Epithelial cell of esophagus (primary cell): ENCODE measurements at regions not wholly inside any gene's neighbourhood (a gene's known extent, or its start where the extent isn't known, plus 50 kb on each side); places are given as distances from the start of the nearest gene placed in this dataset.
A peak's percentile ranks its signal among the peaks of the same experiment; 100 is the strongest.

Experiments
- DNase-seq: peaks from one replicate; pipeline ENCODE4 v3.0.0; 2010; ENCODE audit warnings: low read depth
- H3K4me3 ChIP-seq: 2 replicates; pipeline ENCODE4 v1.5.1; 2011; ENCODE audit warnings: mild to moderate bottlenecking, low read length, control low read depth
- CTCF ChIP-seq: IDR thresholded peaks from 2 replicates; pipeline ENCODE4 v1.5.1; 2011; ENCODE audit warnings: low read depth, mild to moderate bottlenecking, low read length, control low read depth, inconsistent platforms; ENCODE audit not compliant: insufficient read depth; ENCODE audit errors: missing control alignments

GRCh38 chrX:38878641-38879340 lies 77.5 kb downstream of the MID1IP1 start:
- no peak for DNase-seq
- no peak overlapping the region for H3K4me3 ChIP-seq

GRCh38 chrX:38879631-38880220 lies 78.5 kb downstream of the MID1IP1 start:
- peak; percentile 83 for DNase-seq
- no peak overlapping the region for H3K4me3 ChIP-seq
- no peak for TF ChIP-seq CTCF

More at GRCh38 chrX:38878641-38879340, 77.5 kb downstream of the MID1IP1 start:
- no peak for TF ChIP-seq CTCF

- H3K4me3 ChIP-seq, result no peak overlapping the region
- no peak for TF ChIP-seq CTCF
- DNase-seq, result peak; percentile 69
Measured at GRCh38 chrX:38880296-38880854, 79.1 kb downstream of the MID1IP1 start.

GRCh38 chrX:38881066-38881465 lies 79.8 kb downstream of the MID1IP1 start:
- H3K4me3 ChIP-seq, result no peak overlapping the region
- TF ChIP-seq CTCF, result no peak
- DNase-seq, result no peak

- H3K4me3 ChIP-seq, result no peak overlapping the region
- no peak for DNase-seq
- no peak for TF ChIP-seq CTCF
Measured at GRCh38 chrX:38881727-38882126, 80.5 kb downstream of the MID1IP1 start.

GRCh38 chrX:38882894-38883626 lies 81.8 kb downstream of the MID1IP1 start:
- DNase-seq, result peak; percentile 94
- no peak for TF ChIP-seq CTCF
- no peak overlapping the region for H3K4me3 ChIP-seq
